Fibroblast of mammary gland (primary cell): ENCODE measurements at regions not wholly inside any gene's neighbourhood (a gene's known extent, or its start where the extent isn't known, plus 50 kb on each side); places are given as distances from the start of the nearest gene placed in this dataset.

Experiments
- DNase-seq: peaks from one replicate; pipeline ENCODE4 v3.0.0-alpha.2; 2010; ENCODE audit warnings: low read depth
- H3K4me3 ChIP-seq: 2 replicates; pipeline ENCODE4 v1.5.1; 2011; ENCODE audit warnings: low read depth, mild to moderate bottlenecking, low read length, moderate library complexity; ENCODE audit not compliant: control insufficient read depth
- TF ChIP-seq, protein P1 (sequence below): conservative IDR thresholded peaks from 2 replicates; pipeline ENCODE4 v1.5.1; 2011; ENCODE audit warnings: low read depth, low read length, inconsistent platforms; ENCODE audit not compliant: control insufficient read depth, insufficient read depth

DNA sequence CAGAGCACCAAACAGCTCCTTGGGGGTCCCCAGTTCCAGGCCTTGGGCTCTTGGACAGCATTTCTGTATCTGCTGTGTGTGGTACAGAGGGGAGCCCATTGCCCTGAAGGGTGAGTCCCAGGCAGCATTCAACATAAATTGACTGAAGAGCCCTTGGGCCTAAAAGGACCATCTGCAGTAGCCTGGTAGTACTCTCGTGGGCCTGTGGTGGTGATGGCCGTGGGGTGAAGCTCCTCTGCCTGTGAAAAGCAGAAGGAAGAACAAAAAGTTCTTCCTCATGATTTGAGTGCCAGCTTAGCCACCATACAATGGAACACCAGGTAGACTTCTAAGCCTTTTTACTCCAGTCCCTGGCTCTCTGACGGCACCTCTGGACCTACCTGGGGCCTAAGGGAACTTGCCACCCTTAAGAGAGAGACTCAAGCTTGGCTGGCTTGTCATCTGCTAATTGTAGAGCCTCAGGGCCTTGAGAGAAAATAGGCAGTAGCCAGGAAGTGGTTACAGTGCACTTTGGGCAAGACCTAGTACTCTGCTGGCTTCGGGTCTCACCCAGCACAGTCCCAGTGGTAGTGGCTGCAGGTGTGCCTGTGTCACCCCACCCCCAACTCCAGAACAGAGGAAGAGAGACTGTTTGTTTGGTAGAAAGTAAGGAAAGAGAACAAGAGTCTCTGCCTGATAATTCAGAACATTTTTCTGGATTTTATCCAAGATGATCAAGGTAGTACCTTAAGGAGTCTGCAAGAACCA, 84.6 kb upstream of the CERS6 start:
- TF ChIP-seq, protein P1, sequence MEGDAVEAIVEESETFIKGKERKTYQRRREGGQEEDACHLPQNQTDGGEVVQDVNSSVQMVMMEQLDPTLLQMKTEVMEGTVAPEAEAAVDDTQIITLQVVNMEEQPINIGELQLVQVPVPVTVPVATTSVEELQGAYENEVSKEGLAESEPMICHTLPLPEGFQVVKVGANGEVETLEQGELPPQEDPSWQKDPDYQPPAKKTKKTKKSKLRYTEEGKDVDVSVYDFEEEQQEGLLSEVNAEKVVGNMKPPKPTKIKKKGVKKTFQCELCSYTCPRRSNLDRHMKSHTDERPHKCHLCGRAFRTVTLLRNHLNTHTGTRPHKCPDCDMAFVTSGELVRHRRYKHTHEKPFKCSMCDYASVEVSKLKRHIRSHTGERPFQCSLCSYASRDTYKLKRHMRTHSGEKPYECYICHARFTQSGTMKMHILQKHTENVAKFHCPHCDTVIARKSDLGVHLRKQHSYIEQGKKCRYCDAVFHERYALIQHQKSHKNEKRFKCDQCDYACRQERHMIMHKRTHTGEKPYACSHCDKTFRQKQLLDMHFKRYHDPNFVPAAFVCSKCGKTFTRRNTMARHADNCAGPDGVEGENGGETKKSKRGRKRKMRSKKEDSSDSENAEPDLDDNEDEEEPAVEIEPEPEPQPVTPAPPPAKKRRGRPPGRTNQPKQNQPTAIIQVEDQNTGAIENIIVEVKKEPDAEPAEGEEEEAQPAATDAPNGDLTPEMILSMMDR, result no peak
- no peak for DNase-seq
- no peak overlapping the region for H3K4me3 ChIP-seq

DNA sequence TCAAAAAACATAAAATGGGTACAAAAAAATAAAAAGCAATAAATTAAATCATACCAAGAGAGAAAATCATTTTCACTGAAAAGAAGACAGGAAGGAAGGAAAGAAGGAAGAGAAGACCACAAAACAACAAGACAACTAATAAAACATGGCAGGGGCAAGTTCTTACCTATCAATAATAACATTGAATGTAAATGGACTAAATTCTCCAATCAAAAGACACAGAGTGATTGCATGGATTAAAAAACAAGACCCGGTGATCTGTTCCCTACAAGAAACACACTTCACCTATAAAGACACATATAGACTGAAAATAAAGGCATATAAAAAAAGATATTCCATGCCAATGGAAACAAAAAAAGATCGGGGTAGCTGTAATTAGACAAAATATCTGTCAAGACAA, 82.6 kb upstream of the CERS6 start:
- TF ChIP-seq, protein P1, result no peak
- H3K4me3 ChIP-seq, result no peak overlapping the region
- no peak for DNase-seq

DNA sequence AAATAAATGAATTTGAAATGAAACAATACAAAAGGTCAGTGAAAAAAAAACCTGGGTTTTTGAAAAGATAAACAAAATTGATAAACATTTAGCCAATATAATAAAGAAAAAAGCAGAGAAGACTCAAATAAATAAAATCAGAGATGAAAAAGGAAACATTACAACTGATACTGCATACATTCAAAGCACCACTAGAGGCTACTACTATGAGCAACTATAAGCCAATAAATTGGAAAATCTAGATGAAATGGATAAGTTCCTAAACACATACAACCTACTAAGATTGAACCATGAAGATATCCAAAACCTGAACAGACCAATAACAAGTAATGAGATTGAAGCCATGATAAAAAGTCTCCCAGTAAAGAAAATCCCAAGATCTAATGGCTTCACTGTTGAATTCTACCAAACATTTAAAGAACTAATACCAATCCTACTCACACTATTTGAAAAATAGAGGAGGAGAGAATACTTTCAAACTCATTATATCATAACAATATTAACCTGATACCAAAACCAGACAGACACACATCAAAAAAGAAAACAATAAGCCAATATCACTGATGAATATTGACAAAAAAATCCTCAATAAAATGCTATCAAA, 80.8 kb upstream of the CERS6 start:
- TF ChIP-seq, protein P1, result peak; percentile 28
- no peak for DNase-seq
- no peak overlapping the region for H3K4me3 ChIP-seq

DNA sequence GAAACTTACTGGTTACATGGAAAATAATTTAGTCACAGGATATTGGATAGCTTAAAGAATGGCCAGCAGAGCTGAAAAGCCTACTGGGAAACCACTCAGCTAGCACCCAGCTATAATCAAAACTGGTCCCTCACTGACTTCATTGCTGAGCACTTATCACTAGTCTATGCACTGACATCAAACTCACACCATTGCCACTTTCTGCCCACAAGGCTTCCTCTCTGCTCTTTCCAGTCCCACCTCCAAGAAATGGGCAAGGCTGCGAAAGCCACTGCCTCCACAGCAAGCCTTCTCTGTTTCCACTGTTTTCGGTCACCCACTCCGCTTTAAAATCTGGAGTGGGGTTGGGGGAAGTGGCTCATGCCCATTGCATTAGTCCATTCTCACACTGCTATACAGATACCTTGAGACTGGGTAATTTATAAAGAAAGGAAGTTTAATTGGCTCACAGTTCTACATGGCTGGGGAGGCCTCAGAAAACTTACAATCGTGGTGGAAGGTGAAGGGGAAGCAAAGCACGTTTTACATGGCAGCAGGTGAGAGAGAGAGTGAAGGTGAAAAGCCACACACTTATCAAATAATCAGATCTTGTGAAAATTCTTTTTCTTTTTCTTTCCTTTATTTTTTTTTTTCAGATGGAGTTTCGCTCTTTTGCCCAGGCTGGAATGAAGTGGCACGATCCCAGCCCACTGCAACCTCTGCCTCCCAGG, 77.0 kb upstream of the CERS6 start:
- no peak overlapping the region for H3K4me3 ChIP-seq
- no peak for DNase-seq
- TF ChIP-seq, protein P1, result no peak

DNA sequence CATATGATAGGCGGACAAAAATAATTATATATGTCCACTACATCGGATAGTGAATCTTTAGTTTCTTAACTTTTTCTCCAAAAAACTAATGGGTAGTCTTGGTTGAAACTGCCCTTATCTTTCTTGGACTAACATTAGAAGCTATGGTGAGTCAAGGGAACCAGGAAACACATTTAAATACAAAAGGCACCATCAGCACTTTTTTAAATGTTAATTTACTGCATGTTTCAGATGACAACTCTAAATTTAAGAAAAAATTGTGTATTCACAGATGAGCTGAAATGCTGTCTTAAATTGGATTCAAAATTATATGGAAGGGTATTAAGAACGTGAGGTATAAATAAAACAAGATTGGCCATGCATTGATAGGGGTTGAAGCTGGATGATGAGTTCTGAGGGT, 75.6 kb upstream of the CERS6 start:
- TF ChIP-seq, protein P1, result no peak
- no peak for DNase-seq

DNA sequence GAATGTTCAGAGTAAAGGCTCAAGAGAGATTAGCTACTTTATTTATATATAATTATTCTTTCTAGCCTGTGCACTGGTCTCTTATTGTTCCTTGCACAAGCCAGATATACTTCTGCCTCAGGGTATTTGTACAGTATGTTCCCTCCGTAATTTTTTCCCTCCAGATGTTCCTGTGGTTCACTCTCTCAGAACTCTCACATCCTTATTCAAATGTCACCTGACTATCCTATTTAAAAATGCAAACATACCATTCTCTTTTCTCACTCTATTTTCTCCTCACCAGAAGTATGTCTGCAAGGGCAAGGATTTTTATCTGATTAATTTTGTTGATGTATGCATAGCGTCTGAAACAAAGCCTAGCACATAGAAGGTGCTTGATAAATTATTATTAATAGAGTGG, 64.0 kb upstream of the CERS6 start:
- no peak overlapping the region for H3K4me3 ChIP-seq
- DNase-seq, result peak; percentile 27
- TF ChIP-seq, protein P1, result no peak

More for the DNA sequence above, 75.6 kb upstream of the CERS6 start:
- no peak overlapping the region for H3K4me3 ChIP-seq
